ENCODE measurements at regions not wholly inside any gene's neighbourhood (a gene's known extent, or its start where the extent isn't known, plus 50 kb on each side); places are given as distances from the start of the nearest gene placed in this dataset.
A peak's percentile ranks its signal among the peaks of the same experiment; 100 is the strongest.
"Not testable (repeated sequence)": the region's sequence is repeated elsewhere in the genome, so short reads cannot be mapped to it uniquely, and the experiment has no call there.

DNA sequence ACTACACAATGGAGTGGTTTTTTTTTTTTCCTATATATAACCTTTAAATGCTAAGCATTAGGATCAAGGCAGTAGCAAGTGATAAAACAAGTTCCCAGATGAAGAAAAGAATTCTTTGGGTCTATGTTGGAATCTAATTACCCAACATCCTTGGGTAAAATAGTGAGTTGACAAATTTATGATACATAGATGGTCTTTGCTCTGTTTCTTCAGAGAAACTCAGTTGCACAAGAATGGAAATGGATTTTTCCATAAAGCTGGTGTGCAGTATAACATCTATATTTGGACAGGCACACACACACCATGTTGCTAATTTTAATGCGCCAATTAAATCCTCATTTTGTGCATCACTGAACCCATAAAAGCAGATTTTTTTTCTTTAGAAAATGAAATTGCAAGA, 137.0 kb upstream of the MED14 start:
- TF ChIP-seq, protein P1, sequence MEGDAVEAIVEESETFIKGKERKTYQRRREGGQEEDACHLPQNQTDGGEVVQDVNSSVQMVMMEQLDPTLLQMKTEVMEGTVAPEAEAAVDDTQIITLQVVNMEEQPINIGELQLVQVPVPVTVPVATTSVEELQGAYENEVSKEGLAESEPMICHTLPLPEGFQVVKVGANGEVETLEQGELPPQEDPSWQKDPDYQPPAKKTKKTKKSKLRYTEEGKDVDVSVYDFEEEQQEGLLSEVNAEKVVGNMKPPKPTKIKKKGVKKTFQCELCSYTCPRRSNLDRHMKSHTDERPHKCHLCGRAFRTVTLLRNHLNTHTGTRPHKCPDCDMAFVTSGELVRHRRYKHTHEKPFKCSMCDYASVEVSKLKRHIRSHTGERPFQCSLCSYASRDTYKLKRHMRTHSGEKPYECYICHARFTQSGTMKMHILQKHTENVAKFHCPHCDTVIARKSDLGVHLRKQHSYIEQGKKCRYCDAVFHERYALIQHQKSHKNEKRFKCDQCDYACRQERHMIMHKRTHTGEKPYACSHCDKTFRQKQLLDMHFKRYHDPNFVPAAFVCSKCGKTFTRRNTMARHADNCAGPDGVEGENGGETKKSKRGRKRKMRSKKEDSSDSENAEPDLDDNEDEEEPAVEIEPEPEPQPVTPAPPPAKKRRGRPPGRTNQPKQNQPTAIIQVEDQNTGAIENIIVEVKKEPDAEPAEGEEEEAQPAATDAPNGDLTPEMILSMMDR (IDR thresholded peaks at IDR 0.05; ENCODE audit: insufficient read depth, low read length, poor library complexity, severe bottlenecking): no peak
- Histone ChIP-seq H3K4me3 (replicated peaks; ENCODE audit: low read depth, low read length) (no peak overlapping the region), H3K36me3 (ENCODE audit: control insufficient read depth, insufficient read depth, low read length) (no peaks in the 10 kb centered on the region), H3K27me3 (replicated peaks; ENCODE audit: control insufficient read depth, insufficient read depth, low read length) (no peaks in the 10 kb centered on the region)
- DNase-seq (ENCODE audit: extremely low read depth, insufficient read length): no peak

DNA sequence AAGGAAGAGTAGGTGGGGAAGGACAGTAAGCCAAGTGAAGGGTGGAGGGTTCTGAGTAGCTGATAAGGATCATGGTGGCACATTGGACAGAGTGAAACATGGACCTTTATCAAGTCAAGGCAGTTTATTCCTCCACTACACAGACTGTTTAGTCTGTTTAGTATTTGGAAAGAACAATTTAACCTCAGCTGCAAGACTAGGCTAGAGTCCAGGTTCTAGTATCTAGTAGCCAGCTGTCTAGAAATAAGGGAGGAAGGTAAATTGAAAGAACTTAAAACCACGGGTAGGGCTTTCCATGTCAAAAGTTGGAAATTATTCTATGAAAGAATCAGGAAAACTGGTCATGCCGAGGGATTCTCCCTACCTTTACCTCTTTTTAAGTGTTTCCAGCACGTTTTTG, 140.1 kb upstream of the MED14 start:
- DNase-seq (ENCODE audit: extremely low read depth, insufficient read length): no peak
- Histone ChIP-seq H3K36me3 (ENCODE audit: control insufficient read depth, insufficient read depth, low read length) (no peaks in the 10 kb centered on the region), H3K4me3 (replicated peaks; ENCODE audit: low read depth, low read length) (no peak overlapping the region), H3K27me3 (replicated peaks; ENCODE audit: control insufficient read depth, insufficient read depth, low read length) (no peaks in the 10 kb centered on the region)
- TF ChIP-seq, protein P1 (IDR thresholded peaks at IDR 0.05; ENCODE audit: insufficient read depth, low read length, poor library complexity, severe bottlenecking): no peak

DNA sequence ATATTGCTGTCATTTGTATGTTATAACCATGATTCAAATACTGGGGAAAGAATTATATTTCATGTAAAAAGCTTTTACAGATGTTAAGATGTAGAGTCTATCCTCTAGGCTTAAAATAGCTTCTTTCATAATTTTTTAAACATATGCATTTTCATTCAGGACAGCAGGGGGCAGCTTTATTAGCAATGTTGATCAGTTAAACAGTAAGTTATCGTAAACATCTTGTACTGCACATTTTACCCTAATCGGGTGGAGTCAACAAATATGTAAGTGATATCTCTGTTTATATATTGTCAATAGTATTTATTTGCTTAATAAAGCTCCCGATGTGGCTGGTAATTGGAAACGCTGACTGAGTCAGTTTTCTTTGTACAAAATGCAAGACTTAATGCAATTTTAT, 142.5 kb upstream of the MED14 start:
- H3K36me3 ChIP-seq (ENCODE audit: control insufficient read depth, insufficient read depth, low read length): no peaks in the 10 kb centered on the region
- H3K4me3 ChIP-seq (replicated peaks; ENCODE audit: low read depth, low read length): no peak overlapping the region
- H3K27me3 ChIP-seq (replicated peaks; ENCODE audit: control insufficient read depth, insufficient read depth, low read length): no peaks in the 10 kb centered on the region
- TF ChIP-seq, protein P1 (IDR thresholded peaks at IDR 0.05; ENCODE audit: insufficient read depth, low read length, poor library complexity, severe bottlenecking): peak; percentile 36
- DNase-seq (ENCODE audit: extremely low read depth, insufficient read length): peak; percentile 15

DNA sequence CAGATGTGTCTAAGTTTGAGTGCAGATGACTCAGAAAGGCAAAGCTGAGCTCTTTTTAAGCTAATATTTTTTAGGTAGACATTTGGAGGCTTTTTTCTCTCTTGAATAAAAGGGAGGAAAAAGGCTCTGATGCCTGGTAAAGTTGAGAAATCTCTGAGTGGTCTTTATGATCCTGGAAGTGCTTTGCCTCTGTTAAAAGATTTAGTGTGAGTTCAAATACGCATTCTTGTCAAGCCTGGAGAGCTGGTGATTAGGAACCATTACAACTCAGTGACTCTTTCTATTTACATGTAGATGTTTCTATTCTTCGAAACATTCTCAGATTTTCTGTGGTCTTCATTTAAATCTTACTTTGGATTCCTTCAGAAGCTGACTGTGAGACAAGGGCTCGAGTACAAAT, 143.4 kb upstream of the MED14 start:
- Histone ChIP-seq H3K4me3 (replicated peaks; ENCODE audit: low read depth, low read length) (no peak overlapping the region), H3K36me3 (ENCODE audit: control insufficient read depth, insufficient read depth, low read length) (no peaks in the 10 kb centered on the region), H3K27me3 (replicated peaks; ENCODE audit: control insufficient read depth, insufficient read depth, low read length) (no peaks in the 10 kb centered on the region)
- TF ChIP-seq, protein P1 (IDR thresholded peaks at IDR 0.05; ENCODE audit: insufficient read depth, low read length, poor library complexity, severe bottlenecking): no peak
- no peak for DNase-seq (ENCODE audit: extremely low read depth, insufficient read length)

DNA sequence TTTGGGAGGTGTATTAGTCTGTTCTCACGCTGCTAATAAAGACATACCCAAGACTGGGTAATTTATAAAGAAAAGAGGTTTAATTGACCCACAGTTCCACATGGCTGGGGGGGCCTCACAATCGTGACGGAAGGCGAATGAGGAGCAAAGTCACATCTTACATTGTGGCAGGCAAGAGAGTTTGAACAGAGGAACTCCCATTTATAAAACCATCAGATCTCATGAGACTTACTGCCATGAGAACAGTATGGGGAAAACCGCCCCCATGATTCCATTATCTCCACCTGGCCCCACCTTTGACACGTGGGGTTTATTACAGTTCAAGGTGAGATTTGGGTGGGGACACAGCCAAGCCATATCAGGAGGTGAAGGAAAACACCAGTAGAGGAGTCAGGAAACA, 143.8 kb upstream of the MED14 start:
- H3K4me3 ChIP-seq (replicated peaks; ENCODE audit: low read depth, low read length); H3K36me3 ChIP-seq (ENCODE audit: control insufficient read depth, insufficient read depth, low read length); H3K27me3 ChIP-seq (replicated peaks; ENCODE audit: control insufficient read depth, insufficient read depth, low read length); DNase-seq (ENCODE audit: extremely low read depth, insufficient read length): not testable (repeated sequence)

DNA sequence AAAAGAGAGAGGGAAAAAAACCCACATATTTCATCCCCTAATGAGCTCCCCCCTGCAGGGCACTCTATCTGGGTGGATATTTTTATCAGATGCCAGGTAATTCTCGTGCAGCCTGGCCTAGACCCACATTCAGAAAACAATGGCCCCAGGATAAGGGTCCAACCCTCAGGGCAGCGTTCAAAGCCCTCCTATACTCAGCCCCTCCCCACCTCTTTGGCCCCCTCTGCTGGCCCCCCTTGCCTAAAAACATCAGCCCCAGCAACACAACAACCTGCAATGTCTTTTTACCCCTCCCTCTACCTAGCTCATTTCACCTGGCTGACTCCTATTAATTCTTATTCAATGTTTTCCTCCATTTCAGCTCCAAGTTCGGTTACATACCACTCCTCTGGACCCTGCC, 145.4 kb upstream of the MED14 start:
- TF ChIP-seq, protein P1 (IDR thresholded peaks at IDR 0.05; ENCODE audit: insufficient read depth, low read length, poor library complexity, severe bottlenecking): no peak
- Histone ChIP-seq H3K36me3 (ENCODE audit: control insufficient read depth, insufficient read depth, low read length) (no peaks in the 10 kb centered on the region), H3K27me3 (replicated peaks; ENCODE audit: control insufficient read depth, insufficient read depth, low read length) (no peaks in the 10 kb centered on the region), H3K4me3 (replicated peaks; ENCODE audit: low read depth, low read length) (no peak overlapping the region)
- no peak for DNase-seq (ENCODE audit: extremely low read depth, insufficient read length)

Measured in GM06990 (cell line).